ENCODE measurements at regions not wholly inside any gene's neighbourhood (a gene's known extent, or its start where the extent isn't known, plus 50 kb on each side); places are given as distances from the start of the nearest gene placed in this dataset.

DNA sequence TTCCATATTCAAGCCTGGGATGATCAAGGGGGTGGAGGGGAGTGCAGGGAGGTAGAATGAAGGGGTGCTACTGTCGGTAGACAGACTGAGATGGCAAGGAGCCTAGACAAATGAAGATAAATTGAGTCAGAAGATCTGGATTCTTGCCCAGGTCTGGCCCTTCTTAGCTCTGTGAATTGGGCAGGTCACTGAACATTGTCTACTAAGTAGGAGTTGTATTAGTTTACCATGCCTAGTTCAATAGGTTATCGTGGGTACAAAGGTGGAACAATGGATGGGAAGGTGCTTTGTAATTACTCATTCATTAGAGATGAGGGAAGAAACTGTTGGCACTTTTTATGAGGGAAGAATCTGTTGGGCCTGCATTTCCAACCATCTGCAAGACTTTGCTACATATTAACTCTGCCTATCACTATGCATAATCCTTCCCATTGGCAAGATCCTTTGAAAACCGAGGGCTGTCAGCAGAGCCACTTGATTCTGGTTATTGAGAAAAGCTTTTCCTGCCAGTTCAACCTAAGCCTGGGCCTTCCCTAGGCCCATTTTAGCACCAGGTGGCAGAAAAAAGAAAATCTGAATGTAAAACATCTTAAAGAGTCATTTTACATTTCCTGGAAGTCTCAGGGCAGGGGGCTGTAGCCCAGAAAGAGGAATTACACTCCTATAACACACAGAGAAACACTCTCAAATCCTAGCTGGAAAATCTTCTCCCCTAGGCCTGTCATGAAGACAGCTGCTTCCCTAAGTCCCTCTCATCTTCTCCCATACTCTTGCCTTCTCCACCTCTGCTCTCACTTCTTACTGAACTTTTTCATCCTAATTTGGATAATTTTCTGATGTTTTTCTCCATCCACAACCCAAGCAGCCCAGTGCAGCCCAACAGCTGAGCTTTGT is 103.5 kb downstream of the CD24 start:
- TF ChIP-seq CTCF (IDR thresholded peaks at IDR 0.05) (no peak), POLR2A (IDR thresholded peaks at IDR 0.05) (no peak)
